Thyroid gland (tissue), 4 donors: ENCODE measurements at regions not wholly inside any gene's neighbourhood (a gene's known extent, or its start where the extent isn't known, plus 50 kb on each side); places are given as distances from the start of the nearest gene placed in this dataset.
A peak's percentile ranks its signal among the peaks of the same experiment; 100 is the strongest.

Experiments used
- POLR2A ChIP-seq, 2 donors: fragments of 450-650 bp; IDR thresholded peaks; one replicate each; pipeline ENCODE4 v1.6.1; 2017; ENCODE audit warnings: antibody characterized with exemption in 2 of 2, mild to moderate bottlenecking in 2 of 2, moderate library complexity in 1 of 2
- TF ChIP-seq, protein P1 (sequence below), 6 experiments: fragments of 200-600 bp in 3 of 6; fragments of 450-650 bp in 3 of 6; sonication (generic) in 3 of 6; IDR thresholded peaks; one replicate each; pipeline ENCODE4 v1.5.1; 2016 to 2019; ENCODE audit warnings: antibody characterized with exemption in 6 of 6, mild to moderate bottlenecking in 2 of 6, inconsistent platforms in 1 of 6, moderate library complexity in 1 of 6

DNA sequence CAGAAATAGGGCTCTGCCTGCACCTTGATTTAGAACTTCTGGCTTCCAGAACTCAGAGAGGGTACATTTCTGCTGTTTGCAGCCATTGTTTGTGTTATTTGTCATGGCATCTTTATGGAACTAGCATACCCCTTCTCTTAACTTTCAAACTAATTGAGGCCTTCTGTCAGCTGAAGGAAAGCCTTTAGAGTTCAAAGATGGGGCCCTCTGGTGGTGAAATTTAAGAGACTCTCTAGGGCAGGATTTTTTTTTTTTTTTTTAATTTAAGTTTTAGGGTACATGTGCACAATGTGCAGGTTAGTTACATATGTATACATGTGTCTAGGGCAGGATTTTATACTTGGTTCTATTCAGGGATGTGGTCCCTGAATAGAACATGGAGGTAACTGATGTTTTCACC is 260.6 kb upstream of the LINC00305 start:
- TF ChIP-seq, protein P1, sequence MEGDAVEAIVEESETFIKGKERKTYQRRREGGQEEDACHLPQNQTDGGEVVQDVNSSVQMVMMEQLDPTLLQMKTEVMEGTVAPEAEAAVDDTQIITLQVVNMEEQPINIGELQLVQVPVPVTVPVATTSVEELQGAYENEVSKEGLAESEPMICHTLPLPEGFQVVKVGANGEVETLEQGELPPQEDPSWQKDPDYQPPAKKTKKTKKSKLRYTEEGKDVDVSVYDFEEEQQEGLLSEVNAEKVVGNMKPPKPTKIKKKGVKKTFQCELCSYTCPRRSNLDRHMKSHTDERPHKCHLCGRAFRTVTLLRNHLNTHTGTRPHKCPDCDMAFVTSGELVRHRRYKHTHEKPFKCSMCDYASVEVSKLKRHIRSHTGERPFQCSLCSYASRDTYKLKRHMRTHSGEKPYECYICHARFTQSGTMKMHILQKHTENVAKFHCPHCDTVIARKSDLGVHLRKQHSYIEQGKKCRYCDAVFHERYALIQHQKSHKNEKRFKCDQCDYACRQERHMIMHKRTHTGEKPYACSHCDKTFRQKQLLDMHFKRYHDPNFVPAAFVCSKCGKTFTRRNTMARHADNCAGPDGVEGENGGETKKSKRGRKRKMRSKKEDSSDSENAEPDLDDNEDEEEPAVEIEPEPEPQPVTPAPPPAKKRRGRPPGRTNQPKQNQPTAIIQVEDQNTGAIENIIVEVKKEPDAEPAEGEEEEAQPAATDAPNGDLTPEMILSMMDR (IDR thresholded peaks at IDR 0.05) = peak in 3 of 6 experiments; percentile 12 to 53 (median 42)
- no peak for TF ChIP-seq POLR2A (IDR thresholded peaks at IDR 0.05)
